ENCODE measurements at regions not wholly inside any gene's neighbourhood (a gene's known extent, or its start where the extent isn't known, plus 50 kb on each side); places are given as distances from the start of the nearest gene placed in this dataset.

- no peaks in the 10 kb centered on the region; a peak in 2 of 4 replicates for H3K27me3 ChIP-seq (replicated peaks in 1 of 2; ENCODE audit: control insufficient read depth in 2 of 2, insufficient read depth in 2 of 2, low read length in 1 of 2)
- H3K9ac ChIP-seq (ENCODE audit: control insufficient read depth, insufficient read depth, low read length) = no peak overlapping the region
- ChIA-PET CTCF (no interaction called here), POLR2A (no interaction called here), RAD21 (ENCODE audit: unreplicated experiment) (no interaction called here), SMC1A (ENCODE audit: uncharacterized antibody, unreplicated experiment) (no interaction called here)
- no peak overlapping the region for H3K27ac ChIP-seq (ENCODE audit: control insufficient read depth, insufficient read depth)
- H3K9me3 ChIP-seq (replicated peaks; ENCODE audit: control insufficient read depth, insufficient read depth, low read length) = no peaks in the 10 kb centered on the region
- no peak overlapping the region for H3K4me3 ChIP-seq
- no TSS peak for BruUV-seq (replicated peaks)
- ATAC-seq (no peak), FAIRE-seq (no peak), DNase-seq (ENCODE audit: low read depth, low spot score) (no peak)
- in situ Hi-C loops (cut with MboI) (no loop called here), intact Hi-C loops (cut with micrococcal nuclease; ENCODE audit: unreplicated experiment) (no loop called here)
- H3K4me2 ChIP-seq (ENCODE audit: control insufficient read depth, insufficient read depth) = no peak overlapping the region
- H3K36me3 ChIP-seq (ENCODE audit: control insufficient read depth in 2 of 2, insufficient read depth in 2 of 2, low read length in 1 of 2) = no peaks in the 10 kb centered on the region
- no peaks in the 10 kb centered on the region for H3K4me1 ChIP-seq (ENCODE audit: control insufficient read depth, insufficient read depth, low read length)
- H4K20me1 ChIP-seq (ENCODE audit: control insufficient read depth, insufficient read depth) = no peaks in the 10 kb centered on the region
- no peaks in the 10 kb centered on the region for H3K79me2 ChIP-seq (ENCODE audit: control insufficient read depth, insufficient read depth, low read length)
- 37% methylated on average over 7 of the region's 7 CpGs for WGBS (ENCODE audit: insufficient coverage, insufficient replicate concordance, low lambda C conversion rate, missing lambda C conversion rate)
- H2AFZ ChIP-seq (ENCODE audit: control insufficient read depth, low read depth, low read length) = no peak overlapping the region
- no peak for TF ChIP-seq MEF2B (IDR thresholded peaks at IDR 0.05; ENCODE audit: partially characterized antibody, poor library complexity, severe bottlenecking)
- no peak for TF ChIP-seq CHD2 (IDR thresholded peaks at IDR 0.05; ENCODE audit: borderline replicate concordance, low read depth, low read length)
- TF ChIP-seq TAF1 (IDR thresholded peaks at IDR 0.05; ENCODE audit: borderline replicate concordance, low read depth, low read length) = no peak
- TF ChIP-seq, protein P1, sequence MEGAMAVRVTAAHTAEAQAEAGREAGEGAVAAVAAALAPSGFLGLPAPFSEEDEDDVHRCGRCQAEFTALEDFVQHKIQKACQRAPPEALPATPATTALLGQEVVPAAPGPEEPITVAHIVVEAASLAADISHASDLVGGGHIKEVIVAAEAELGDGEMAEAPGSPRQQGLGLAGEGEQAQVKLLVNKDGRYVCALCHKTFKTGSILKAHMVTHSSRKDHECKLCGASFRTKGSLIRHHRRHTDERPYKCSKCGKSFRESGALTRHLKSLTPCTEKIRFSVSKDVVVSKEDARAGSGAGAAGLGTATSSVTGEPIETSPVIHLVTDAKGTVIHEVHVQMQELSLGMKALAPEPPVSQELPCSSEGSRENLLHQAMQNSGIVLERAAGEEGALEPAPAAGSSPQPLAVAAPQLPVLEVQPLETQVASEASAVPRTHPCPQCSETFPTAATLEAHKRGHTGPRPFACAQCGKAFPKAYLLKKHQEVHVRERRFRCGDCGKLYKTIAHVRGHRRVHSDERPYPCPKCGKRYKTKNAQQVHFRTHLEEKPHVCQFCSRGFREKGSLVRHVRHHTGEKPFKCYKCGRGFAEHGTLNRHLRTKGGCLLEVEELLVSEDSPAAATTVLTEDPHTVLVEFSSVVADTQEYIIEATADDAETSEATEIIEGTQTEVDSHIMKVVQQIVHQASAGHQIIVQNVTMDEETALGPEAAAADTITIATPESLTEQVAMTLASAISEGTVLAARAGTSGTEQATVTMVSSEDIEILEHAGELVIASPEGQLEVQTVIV (IDR thresholded peaks at IDR 0.05; ENCODE audit: borderline replicate concordance, partially characterized antibody) = no peak
- TF ChIP-seq ZNF687 (IDR thresholded peaks at IDR 0.05) = no peak
- TF ChIP-seq PRDM15 (CRISPR knock-in tag; IDR thresholded peaks at IDR 0.05) = no peak
- no peak for TF ChIP-seq ESRRA (IDR thresholded peaks at IDR 0.05; ENCODE audit: low read length)
- no peak for TF ChIP-seq HDGF (IDR thresholded peaks at IDR 0.05)
- no peak for TF ChIP-seq ASH2L (IDR thresholded peaks at IDR 0.05; ENCODE audit: borderline replicate concordance, low read depth)
- TF ChIP-seq, protein P2, sequence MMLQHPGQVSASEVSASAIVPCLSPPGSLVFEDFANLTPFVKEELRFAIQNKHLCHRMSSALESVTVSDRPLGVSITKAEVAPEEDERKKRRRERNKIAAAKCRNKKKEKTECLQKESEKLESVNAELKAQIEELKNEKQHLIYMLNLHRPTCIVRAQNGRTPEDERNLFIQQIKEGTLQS (IDR thresholded peaks at IDR 0.05; ENCODE audit: borderline replicate concordance, extremely low read depth, low read depth, low read length) = no peak
- no peak for TF ChIP-seq NFYA (IDR thresholded peaks at IDR 0.05; ENCODE audit: borderline replicate concordance, low read depth, low read length)
- no peak for TF ChIP-seq BCL3 (IDR thresholded peaks at IDR 0.05; ENCODE audit: borderline replicate concordance, insufficient read depth, low read depth, low read length, poor library complexity, severe bottlenecking)
Measured at GRCh38 chr1:29585201-29585600, 348.9 kb downstream of the PTPRU start.
